OCI-LY3 (cell line): ENCODE measurements at regions not wholly inside any gene's neighbourhood (a gene's known extent, or its start where the extent isn't known, plus 50 kb on each side); places are given as distances from the start of the nearest gene placed in this dataset.

Experiments
- H2AFZ ChIP-seq: fragments of 200-600, 300-600 bp; shearing (Covaris generic); 2 replicates; pipeline ENCODE4 v1.6.0; 2014; ENCODE audit warnings: antibody characterized with exemption, low read depth, low read length
- H3K27ac ChIP-seq: fragments of 200-600, 300-600 bp; sonication (generic); 2 replicates; pipeline ENCODE4 v1.5.1; 2014; ENCODE audit warnings: mild to moderate bottlenecking, low read length, moderate library complexity, mixed read lengths
- H3K27me3 ChIP-seq: fragments of 200-600, 300-600 bp; sonication (generic); 2 replicates; pipeline ENCODE4 v1.6.1; 2014; ENCODE audit warnings: low read depth, low read length, mixed read lengths
- H3K36me3 ChIP-seq: fragments of 200-600, 300-600 bp; sonication (generic); replicated peaks from 2 replicates; pipeline ENCODE3; 2014; ENCODE audit warnings: low read depth, low read length, mixed read lengths
- H3K4me1 ChIP-seq: fragments of 300-600, 200-600 bp; sonication (generic); 2 replicates; pipeline ENCODE4 v1.6.1; 2014; ENCODE audit warnings: low read length, mixed read lengths
- H3K4me2 ChIP-seq: fragments of 200-600, 300-600 bp; sonication (generic); 2 replicates; pipeline ENCODE4 v1.6.1; 2014; ENCODE audit warnings: low read length, mixed read lengths
- H3K4me3 ChIP-seq: fragments of 300-600, 200-600 bp; sonication (generic); 2 replicates; pipeline ENCODE4 v1.5.1; 2014; ENCODE audit warnings: antibody characterized with exemption, mild to moderate bottlenecking, low read length, moderate library complexity
- H3K79me2 ChIP-seq: fragments of 300-600, 200-600 bp; shearing (Covaris generic); 2 replicates; pipeline ENCODE4 v1.6.1; 2014; ENCODE audit warnings: mild to moderate bottlenecking, low read length, mixed read lengths
- H3K9ac ChIP-seq: fragments of 300-600, 200-600 bp; shearing (Covaris generic); 2 replicates; pipeline ENCODE4 v1.6.0; 2014; ENCODE audit warnings: mild to moderate bottlenecking, low read length, moderate library complexity
- H3K9me3 ChIP-seq: fragments of 200-600, 300-600 bp; shearing (Covaris generic); 2 replicates; pipeline ENCODE4 v1.6.1; 2014; ENCODE audit warnings: low read length, mixed read lengths; ENCODE audit not compliant: insufficient read depth
- H4K20me1 ChIP-seq: fragments of 200-600, 300-600 bp; sonication (generic); 2 replicates; pipeline ENCODE4 v1.6.1; 2016; ENCODE audit warnings: low read length, mixed read lengths; ENCODE audit not compliant: insufficient read depth
- CTCF ChIP-seq: fragments of 200-600, 300-600 bp; sonication (generic); IDR thresholded peaks from 2 replicates; pipeline ENCODE4 v1.5.1; 2014; ENCODE audit warnings: antibody characterized with exemption, low read length, low read depth
- EZH2phosphoT487 ChIP-seq: fragments of 200-600 bp; shearing (Covaris generic); IDR thresholded peaks from 2 replicates; pipeline ENCODE4 v1.6.1; 2018; ENCODE audit warnings: antibody characterized with exemption, mixed run types, low read depth

GRCh38 chr1:203926025-203926540 is 64.7 kb downstream of the SNRPE start:
- Histone ChIP-seq H3K9ac (no peak overlapping the region), H3K4me3 (no peak overlapping the region), H2AFZ (no peak overlapping the region), H3K27ac (no peak overlapping the region), H3K4me1 (no peaks in the 10 kb centered on the region), H3K9me3 (no peaks in the 10 kb centered on the region), H3K27me3 (no peaks in the 10 kb centered on the region), H3K79me2 (no peaks in the 10 kb centered on the region), H3K36me3 (no peaks in the 10 kb centered on the region), H4K20me1 (no peaks in the 10 kb centered on the region), H3K4me2 (no peak overlapping the region)
- TF ChIP-seq EZH2phosphoT487 (no peak), CTCF (no peak)

- no peak overlapping the region for H3K27ac ChIP-seq
- H2AFZ ChIP-seq: no peak overlapping the region
- no peak overlapping the region for H3K9ac ChIP-seq
- H3K9me3 ChIP-seq: no peaks in the 10 kb centered on the region
- no peaks in the 10 kb centered on the region for H4K20me1 ChIP-seq
- H3K36me3 ChIP-seq: no peaks in the 10 kb centered on the region
- no peak for TF ChIP-seq EZH2phosphoT487
- TF ChIP-seq CTCF: no peak
- H3K4me1 ChIP-seq: peaks cover 7% of the 10 kb centered on the region
- no peak overlapping the region for H3K4me2 ChIP-seq
- H3K27me3 ChIP-seq: peaks cover 10% of the 10 kb centered on the region
- H3K4me3 ChIP-seq: no peak overlapping the region
- no peaks in the 10 kb centered on the region for H3K79me2 ChIP-seq
Measured at GRCh38 chr1:203929741-203930309, 68.4 kb downstream of the SNRPE start.

GRCh38 chr1:203930342-203930741 is 68.9 kb downstream of the SNRPE start:
- Histone ChIP-seq H3K27me3 (peaks cover 14% of the 10 kb centered on the region), H3K27ac (no peak overlapping the region), H3K9me3 (no peaks in the 10 kb centered on the region), H3K79me2 (no peaks in the 10 kb centered on the region), H3K4me2 (no peak overlapping the region), H3K4me3 (no peak overlapping the region), H3K36me3 (no peaks in the 10 kb centered on the region), H4K20me1 (no peaks in the 10 kb centered on the region), H2AFZ (no peak overlapping the region), H3K4me1 (peaks cover 7% of the 10 kb centered on the region), H3K9ac (no peak overlapping the region)
- TF ChIP-seq CTCF (no peak), EZH2phosphoT487 (no peak)

GRCh38 chr1:203931953-203932352 is 70.6 kb downstream of the SNRPE start:
- Histone ChIP-seq H3K36me3 (no peaks in the 10 kb centered on the region), H3K4me1 (peaks cover 7% of the 10 kb centered on the region), H3K9ac (no peak overlapping the region), H3K9me3 (no peaks in the 10 kb centered on the region), H3K27ac (no peak overlapping the region), H2AFZ (no peak overlapping the region), H3K4me3 (no peak overlapping the region), H3K27me3 (peaks cover 19% of the 10 kb centered on the region), H3K4me2 (0 out of 2 replicates have a peak overlapping the region, but pooled peaks have one; percentile 3), H4K20me1 (no peaks in the 10 kb centered on the region), H3K79me2 (no peaks in the 10 kb centered on the region)
- TF ChIP-seq CTCF: no peak
- no peak for TF ChIP-seq EZH2phosphoT487
